GM19351 (cell line): ENCODE measurements at regions not wholly inside any gene's neighbourhood (a gene's known extent, or its start where the extent isn't known, plus 50 kb on each side); places are given as distances from the start of the nearest gene placed in this dataset.
"Not testable (repeated sequence)": the region's sequence is repeated elsewhere in the genome, so short reads cannot be mapped to it uniquely, and the experiment has no call there.

Source experiments
- ATAC-seq: cut with Tn5 transposase; IDR thresholded peaks from one replicate; pipeline ENCODE4 v1.9.1; 2021; ENCODE audit warnings: mild to moderate bottlenecking, moderate library complexity; ENCODE audit not compliant: unreplicated experiment

GRCh38 chr19:28318469-28319179 lies 894.3 kb downstream of the UQCRFS1 start:
- no peak for ATAC-seq

GRCh38 chr19:28316464-28316863 lies 896.5 kb downstream of the UQCRFS1 start:
- no peak for ATAC-seq

DNA sequence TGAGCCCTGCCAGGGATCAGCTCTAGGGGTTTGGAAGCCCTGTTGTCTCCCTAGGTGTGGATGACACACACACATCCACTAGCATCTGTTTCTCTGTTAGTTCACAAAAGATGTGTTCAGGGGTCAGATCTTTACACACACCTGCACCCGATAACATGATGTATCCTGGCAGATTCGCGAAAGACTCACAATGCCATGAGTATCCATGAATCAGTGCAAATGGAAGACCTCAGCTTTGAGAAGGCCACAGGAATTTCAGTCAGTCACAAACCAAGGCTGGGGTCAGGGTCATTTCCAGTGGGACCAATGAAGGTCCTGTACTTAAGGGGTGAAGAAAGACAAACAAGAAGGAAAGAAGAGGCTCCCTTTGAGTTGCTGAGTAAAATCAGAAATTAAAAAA lies 898.2 kb downstream of the UQCRFS1 start:
- no peak for ATAC-seq

DNA sequence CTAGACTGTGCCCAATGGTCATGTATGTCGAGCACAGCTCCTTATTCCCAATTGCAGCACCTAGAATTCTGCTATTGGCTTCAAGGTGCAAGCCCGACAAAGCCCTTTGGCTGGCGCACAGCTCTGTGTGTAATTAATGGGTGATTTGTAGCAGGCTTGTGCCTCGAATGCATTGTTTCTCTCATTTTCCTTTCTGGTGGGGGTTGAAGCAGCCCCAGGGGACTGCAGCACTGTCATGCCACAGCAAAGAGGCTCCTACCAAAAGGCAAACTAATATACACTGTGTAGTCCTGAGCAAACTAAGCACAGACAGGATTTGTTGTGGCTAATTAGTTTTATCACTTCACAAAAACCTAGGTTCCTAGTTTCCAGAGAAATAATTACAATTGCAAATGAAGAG lies 898.7 kb downstream of the UQCRFS1 start:
- no peak for ATAC-seq

DNA sequence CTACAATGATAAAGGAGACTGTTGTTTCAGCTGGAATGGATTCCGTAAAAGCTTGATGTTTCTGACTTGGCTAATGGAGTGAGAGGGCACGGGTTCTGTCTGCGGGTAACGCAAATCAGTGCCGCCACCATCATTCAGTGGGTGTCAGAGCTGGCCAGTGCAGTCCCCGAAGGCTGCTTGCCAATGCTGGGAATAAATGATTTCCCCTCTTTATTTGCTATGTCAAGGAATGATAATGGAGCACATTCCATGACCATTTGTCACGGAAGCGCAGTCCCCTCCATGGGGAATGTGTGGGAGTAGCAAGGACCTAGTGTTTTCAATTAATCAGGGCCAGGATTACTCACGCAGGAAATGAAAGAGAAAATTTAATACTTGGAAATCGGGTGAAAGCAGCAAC lies 899.3 kb downstream of the UQCRFS1 start:
- no peak for ATAC-seq

- ATAC-seq: no peak
Observed at GRCh38 chr19:28312269-28312668, 900.7 kb downstream of the UQCRFS1 start.

DNA sequence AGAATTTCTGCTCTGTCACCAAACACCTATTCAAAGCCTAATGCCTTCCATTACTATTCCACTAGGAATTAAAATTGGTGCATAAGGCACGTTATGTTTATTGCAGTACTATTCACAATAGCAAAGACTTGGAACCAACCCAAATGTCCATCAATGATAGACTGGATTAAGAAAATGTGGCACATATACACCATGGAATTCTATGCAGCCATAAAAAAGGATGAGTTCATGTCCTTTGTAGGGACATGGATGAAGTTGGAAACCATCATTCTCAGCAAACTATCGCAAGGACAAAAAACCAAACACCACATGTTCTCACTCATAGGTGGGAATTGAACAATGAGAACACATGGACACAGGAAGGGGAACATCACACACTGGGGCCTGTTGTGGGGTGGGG lies 902.1 kb downstream of the UQCRFS1 start:
- not testable (repeated sequence) for ATAC-seq

GRCh38 chr19:28309070-28309469 lies 903.9 kb downstream of the UQCRFS1 start:
- no peak for ATAC-seq

DNA sequence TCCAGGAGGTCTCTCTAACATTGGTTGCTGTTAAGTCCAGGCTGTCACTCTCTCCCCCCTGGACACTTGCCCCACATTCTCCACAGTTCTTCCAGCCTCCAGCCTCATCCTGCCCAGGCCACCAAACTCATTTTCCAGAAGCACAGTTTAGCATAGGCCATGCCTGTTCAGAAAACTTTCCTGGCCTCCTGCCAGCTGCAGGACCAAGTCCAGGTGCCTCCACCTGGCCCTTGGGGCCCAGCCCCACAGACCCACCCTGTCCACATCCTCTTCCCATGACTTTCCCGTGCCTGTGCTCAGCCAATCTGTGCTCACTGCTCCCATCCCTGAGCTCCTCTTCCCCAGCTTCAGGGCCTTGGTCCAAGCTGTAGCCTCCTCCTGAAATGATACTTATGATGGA lies 905.0 kb downstream of the UQCRFS1 start:
- ATAC-seq: no peak

- no peak for ATAC-seq
Observed at GRCh38 chr19:28307487-28307886, 905.5 kb downstream of the UQCRFS1 start.

DNA sequence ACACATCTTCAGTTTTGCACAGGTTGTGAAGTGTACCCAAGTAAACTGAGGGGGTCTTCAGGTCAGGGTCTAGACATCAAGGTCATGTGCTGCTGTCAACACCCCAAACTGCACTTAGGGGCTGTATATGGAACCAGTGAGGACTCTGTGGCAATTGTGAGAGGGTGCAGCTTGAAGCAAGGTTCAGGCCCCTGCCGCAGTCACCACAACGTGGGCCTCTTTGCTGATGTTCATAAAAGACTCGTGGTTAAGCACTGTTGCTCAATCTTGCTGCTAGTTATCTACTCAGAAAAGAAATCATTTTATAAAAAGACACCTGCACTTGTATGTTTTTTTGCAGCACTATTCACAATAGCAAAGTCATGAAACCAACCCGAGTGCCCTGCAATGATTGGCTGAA lies 907.4 kb downstream of the UQCRFS1 start:
- no peak for ATAC-seq

- ATAC-seq: no peak
Observed at GRCh38 chr19:28303502-28303901, 909.4 kb downstream of the UQCRFS1 start.

GRCh38 chr19:28301961-28302360 lies 911.0 kb downstream of the UQCRFS1 start:
- no peak for ATAC-seq

- ATAC-seq: no peak
Observed at GRCh38 chr19:28301463-28301862, 911.5 kb downstream of the UQCRFS1 start.

DNA sequence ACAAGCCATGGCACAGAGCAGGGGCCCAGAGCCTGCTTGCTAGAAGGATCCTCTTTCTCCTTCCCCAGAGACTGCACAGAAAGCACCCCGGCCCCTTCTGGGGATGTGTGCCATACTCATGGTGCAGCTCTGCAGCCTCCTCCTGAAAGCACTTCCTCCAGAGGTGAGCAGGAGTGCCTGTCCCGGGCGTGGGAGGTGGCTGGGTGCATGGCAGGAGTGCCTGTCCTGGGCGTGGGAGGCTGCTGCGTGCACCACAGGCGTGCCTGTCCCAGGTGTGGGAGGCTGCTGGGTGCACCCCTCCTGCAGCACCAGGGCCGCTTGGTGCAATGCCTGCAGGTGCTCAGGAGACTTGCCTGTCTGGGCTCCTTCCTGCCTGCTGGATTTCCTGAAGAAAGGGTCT lies 913.3 kb downstream of the UQCRFS1 start:
- ATAC-seq: no peak

DNA sequence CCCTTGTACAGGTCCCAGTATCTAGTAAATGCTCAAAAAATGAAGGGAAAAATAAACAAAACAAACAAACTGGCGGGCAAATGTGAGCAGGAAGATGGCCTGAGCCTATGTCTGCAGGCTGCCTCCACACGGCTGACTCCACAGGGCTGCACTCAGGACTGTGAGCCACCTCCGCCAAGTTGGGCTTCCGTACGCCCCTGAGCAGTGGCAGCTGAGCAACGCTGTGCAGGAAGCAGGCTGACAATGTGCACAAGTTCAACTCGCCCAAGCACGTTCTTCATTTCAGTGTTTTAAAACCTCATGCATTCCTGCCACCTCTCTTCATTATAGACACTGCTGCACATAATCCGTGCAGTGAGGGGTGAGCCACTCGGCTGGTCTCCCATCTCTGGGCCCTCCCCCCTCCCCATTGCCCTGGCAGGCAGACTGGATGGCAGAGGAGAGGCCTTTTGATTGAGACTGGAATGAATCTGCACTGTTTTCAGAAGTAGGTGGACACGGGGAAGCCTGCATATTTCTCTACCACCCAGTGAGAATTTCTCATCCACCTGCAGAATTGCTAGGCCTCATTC lies 915.3 kb downstream of the UQCRFS1 start:
- ATAC-seq: no peak

GRCh38 chr19:28297036-28297435 lies 915.9 kb downstream of the UQCRFS1 start:
- no peak for ATAC-seq

GRCh38 chr19:28296506-28296905 lies 916.4 kb downstream of the UQCRFS1 start:
- no peak for ATAC-seq

- not testable (repeated sequence) for ATAC-seq
Observed at GRCh38 chr19:28294975-28295374, 918.0 kb downstream of the UQCRFS1 start.

- no peak for ATAC-seq
Observed at GRCh38 chr19:28294395-28294794, 918.6 kb downstream of the UQCRFS1 start.

GRCh38 chr19:28293685-28294084 lies 919.3 kb downstream of the UQCRFS1 start:
- no peak for ATAC-seq

- ATAC-seq: no peak
Observed at GRCh38 chr19:28292822-28293500, 920.0 kb downstream of the UQCRFS1 start.
